ENCODE measurements at regions not wholly inside any gene's neighbourhood (a gene's known extent, or its start where the extent isn't known, plus 50 kb on each side); places are given as distances from the start of the nearest gene placed in this dataset.
"Not testable (repeated sequence)": the region's sequence is repeated elsewhere in the genome, so short reads cannot be mapped to it uniquely, and the experiment has no call there.

GRCh38 chr7:69395061-69395714 is 203.1 kb upstream of the AUTS2 start:
- no peak for DNase-seq

DNA sequence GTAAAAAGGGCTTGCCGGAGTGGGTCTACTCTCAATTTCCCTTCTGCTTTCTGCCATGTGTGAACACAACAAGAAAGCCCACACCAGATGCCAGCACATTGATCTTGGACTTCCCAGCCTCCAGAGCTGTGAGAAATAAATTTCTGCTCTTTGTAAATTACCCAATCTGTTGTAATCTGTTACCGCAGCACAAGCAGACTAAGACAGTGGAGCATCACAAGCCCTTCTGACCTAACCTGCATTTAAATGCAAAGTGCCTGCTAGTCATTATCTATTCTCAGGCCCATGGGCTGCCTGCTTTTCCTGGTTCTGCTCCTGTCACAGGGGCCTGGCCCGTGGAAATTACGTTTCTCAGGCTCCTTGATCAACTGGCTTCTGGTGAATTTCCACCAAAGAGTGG is 199.3 kb upstream of the AUTS2 start:
- DNase-seq = no peak

DNA sequence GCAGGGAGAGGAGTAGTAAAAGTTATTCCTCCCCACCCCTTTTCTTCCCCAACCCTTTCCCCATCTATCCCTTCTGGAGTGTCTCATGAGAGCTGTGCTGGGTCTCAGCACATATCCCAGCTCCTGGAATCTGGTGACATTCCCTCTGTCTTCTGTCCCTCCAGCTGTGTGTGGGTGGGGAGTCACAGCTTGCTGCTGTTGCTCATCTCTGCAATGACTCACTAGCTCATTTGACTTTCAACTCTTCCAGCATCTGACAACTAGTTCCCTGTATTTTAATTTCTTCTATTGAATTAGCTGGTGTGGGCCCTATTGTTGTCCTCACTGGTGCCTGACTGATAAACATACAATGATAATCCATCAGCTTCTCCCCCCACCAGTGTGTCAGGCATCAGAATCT is 198.9 kb upstream of the AUTS2 start:
- no peak for DNase-seq

DNA sequence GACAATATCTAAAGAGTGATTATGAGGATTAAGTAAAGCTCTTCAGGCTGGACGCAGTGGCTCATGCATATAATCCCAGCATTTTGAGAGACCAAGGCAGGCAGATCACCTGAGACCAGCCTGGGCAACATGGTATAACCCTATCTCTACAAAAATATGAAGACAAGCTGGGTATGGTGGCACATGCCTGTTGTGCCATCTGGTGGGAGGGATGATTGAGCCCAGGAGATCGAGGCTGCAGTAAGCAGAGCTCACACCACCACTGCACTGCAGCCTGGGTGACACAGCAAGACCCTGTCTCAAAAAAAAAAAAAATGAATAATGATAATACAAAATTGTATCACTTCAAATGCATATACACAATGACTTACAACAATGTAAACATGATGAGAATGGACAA is 195.6 kb upstream of the AUTS2 start:
- DNase-seq = no peak

DNA sequence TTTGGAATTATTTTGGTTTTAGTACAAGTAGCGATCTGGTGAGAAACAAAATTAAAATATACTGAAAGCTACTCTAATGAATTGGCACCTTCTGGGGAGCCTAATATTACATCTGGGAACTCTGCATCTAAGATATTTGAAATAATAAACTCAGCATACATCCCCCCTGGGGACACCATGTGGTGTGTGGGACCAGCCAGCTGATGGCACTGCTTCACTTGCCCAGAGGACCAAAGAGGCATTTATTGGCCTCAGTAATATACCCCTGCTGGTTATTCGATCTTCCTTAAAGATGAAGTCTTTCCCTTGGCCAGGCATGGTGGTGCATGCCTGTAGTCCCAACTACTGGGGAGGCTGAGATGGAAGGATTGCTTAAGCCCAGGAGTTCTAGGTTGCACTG is 195.1 kb upstream of the AUTS2 start:
- peak; percentile 9 for DNase-seq

DNA sequence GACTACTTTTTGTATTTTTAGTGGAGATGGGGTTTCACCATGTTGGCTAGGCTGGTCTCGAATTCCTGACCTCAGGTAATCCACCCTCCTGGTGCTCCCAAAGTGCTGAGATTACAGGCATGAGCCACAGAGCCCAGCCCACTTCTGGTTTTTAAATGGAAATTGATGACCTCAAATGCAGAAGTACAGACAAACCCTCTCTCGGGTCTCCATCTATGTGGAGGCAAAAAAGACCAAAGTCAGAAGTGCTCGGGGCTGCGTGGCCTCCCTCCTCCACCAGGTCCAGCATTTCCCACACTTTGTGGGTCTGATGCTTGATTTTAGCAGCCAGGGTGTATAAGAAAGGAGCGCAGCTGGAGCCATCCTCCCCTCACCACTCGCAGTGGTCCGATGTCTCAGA is 187.3 kb upstream of the AUTS2 start:
- DNase-seq = no peak

- peak; percentile 14 for DNase-seq
Observed at GRCh38 chr7:69411466-69411865, 186.8 kb upstream of the AUTS2 start.

- DNase-seq = peak; percentile 57
Observed at GRCh38 chr7:69412331-69413146, 185.7 kb upstream of the AUTS2 start.

DNA sequence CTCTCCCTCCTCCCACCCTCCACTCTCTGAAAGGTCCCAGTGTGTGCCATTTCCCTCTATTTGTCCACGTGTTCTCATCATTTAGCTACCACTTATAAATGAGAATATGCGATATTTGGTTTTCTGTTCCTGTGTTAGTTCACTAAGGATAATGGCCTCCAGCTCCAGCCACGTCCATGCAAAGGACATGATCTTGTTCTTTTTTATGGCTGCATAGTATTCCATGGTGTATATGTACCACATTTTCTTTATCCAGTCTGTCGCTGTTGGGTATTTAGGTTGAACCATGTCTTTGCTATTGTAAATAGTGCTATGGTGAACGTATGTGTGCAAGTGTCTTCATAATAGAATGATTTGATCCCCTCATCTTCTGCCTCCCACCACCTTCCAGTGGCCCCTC is 183.7 kb upstream of the AUTS2 start:
- no peak for DNase-seq

- no peak for DNase-seq
Observed at GRCh38 chr7:69418869-69419670, 179.2 kb upstream of the AUTS2 start.

- DNase-seq = no peak
Observed at GRCh38 chr7:69419934-69420333, 178.3 kb upstream of the AUTS2 start.

- DNase-seq = no peak
Observed at GRCh38 chr7:69422574-69422985, 175.7 kb upstream of the AUTS2 start.

DNA sequence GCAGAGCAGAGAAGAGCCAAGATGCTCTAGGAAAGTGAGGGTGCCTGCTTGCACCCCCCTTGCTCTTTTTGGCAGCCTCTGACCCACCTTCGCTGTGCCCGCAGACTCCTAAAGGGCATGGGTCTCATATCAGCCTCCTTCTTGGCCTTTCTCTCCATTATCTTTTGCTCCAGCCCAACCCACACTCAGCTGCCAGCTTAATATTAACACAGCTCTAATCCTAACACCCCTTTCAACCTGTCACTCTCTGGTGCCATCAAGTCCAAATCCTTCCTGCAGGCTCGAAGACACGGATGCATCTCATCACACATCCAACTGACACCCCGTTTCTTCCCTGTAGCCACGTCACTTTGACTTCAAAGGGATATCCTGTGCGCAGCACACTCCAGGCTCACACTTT is 171.6 kb upstream of the AUTS2 start:
- DNase-seq = no peak

- DNase-seq = no peak
Observed at GRCh38 chr7:69428089-69428488, 170.2 kb upstream of the AUTS2 start.

- DNase-seq = no peak
Observed at GRCh38 chr7:69429911-69430383, 168.3 kb upstream of the AUTS2 start.

GRCh38 chr7:69430384-69431021 is 167.8 kb upstream of the AUTS2 start:
- no peak for DNase-seq

DNA sequence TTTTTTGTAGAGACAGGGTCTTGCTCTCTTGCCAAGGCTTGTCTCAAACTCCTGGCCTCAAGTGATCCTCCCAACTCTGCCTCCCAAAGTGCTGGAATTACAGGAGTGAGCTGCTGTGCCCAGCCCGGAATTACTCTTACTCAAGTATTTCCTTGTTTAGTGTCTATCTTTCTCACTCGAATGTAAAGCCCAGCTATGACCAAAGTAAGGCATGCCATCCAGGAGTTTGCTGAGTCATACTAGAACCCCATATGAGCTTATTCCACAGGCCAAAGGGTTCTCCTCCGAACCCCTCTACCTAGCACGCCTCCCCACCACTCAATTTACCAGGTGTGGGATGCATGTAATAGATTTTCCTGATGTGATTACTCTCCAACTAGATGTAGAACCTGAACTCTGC is 166.6 kb upstream of the AUTS2 start:
- no peak for DNase-seq

GRCh38 chr7:69432276-69432675 is 166.0 kb upstream of the AUTS2 start:
- not testable (repeated sequence) for DNase-seq

DNA sequence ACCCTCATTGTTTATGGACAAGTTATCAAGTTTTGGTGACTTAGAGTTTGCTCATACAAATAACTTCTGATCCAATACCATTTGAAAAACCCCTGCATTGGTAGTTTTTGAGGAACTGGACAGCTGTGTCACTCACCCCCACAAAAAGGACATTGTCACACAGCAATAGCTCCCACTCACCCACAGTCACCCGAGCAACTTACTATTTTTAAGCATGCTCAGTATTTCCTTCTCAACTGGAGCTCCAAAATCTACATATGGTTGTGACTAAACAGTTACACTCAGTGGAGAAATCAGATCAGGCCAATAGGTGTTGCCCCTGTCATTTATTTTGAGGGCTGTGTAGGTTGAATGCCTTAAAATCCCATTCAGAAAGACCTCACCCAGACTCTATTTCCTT is 165.2 kb upstream of the AUTS2 start:
- DNase-seq = no peak

DNA sequence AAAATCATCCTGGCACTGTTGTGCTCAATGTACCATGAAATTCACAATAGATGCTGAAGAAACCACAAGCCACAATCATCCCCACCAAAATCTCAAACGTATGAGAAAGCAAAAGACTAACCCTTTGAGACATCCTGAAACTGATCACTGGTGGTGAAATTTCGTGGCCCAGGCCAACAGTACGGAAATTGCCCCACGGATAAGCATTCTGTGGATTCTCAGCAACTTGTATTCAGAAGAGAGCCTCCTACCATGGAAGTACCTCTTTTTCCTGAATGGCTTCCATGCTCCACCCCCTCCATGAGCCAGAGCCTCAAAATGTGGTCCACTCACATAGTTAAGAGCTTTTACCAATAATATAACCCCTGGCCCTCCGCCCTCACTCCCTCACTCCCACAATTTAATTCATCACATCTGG is 163.9 kb upstream of the AUTS2 start:
- DNase-seq = no peak

GRCh38 chr7:69435711-69436110 is 162.6 kb upstream of the AUTS2 start:
- DNase-seq = no peak

DNA sequence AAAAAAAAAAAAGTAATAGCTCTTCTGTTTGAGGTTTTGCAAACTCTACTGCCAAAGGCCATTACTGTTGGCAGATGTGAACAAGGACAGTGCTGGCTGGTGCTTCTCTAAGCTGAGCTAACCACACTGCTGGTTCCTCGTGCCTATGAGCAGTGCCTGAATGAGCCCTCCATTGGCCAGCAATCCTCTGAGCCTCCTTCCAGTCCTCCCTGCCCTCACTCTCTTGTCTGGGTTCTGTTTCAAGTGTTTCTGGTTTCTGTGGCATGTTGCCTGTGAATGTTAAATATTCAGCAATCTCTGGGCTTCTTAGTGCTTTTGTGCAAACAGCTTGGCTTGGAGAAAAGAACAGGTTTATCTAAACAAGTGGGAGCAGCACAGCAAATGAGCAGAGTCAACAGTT is 161.3 kb upstream of the AUTS2 start:
- no peak for DNase-seq
